Breast epithelium (tissue), 4 donors: ENCODE measurements at regions not wholly inside any gene's neighbourhood (a gene's known extent, or its start where the extent isn't known, plus 50 kb on each side); places are given as distances from the start of the nearest gene placed in this dataset.

Source experiments
- DNase-seq, 2 donors: peaks; one replicate each; pipeline ENCODE4 v3.0.0-alpha.2; 2019; ENCODE audit warnings: low spot score in 2 of 2
- H3K27ac ChIP-seq, 2 donors: fragments of 200-600 bp; sonication (generic) in 1 of 2; one replicate each; pipeline ENCODE4 v1.5.1; 2016 to 2019; ENCODE audit warnings: mild to moderate bottlenecking in 1 of 2
- H3K27me3 ChIP-seq, 2 donors: fragments of 200-600 bp; sonication (generic) in 1 of 2; one replicate each; pipeline versions ENCODE4 v1.5.1 to v1.6.0; 2017 to 2019; ENCODE audit warnings: control low read depth in 1 of 2, mild to moderate bottlenecking in 1 of 2
- H3K36me3 ChIP-seq: fragments of 200-600 bp; one replicate; pipeline ENCODE4 v1.5.1; 2019
- H3K4me1 ChIP-seq, 2 donors: fragments of 200-600 bp; sonication (generic); one replicate each; pipeline ENCODE4 v1.5.1; 2016 to 2019; ENCODE audit warnings: control low read depth in 1 of 2
- H3K4me3 ChIP-seq, 3 donors: fragments of 200-600 bp; sonication (generic); 1 replicate in 2 of 3; 2 replicates in 1 of 3; pipeline ENCODE4 v1.5.1; 2016 to 2019; ENCODE audit warnings: mild to moderate bottlenecking in 3 of 3, moderate library complexity in 2 of 3
- H3K9me3 ChIP-seq, 2 donors: fragments of 200-600 bp; sonication (generic) in 1 of 2; one replicate each; pipeline ENCODE4 v1.5.1; 2016 to 2019; ENCODE audit warnings: control low read depth in 1 of 2
- POLR2A ChIP-seq: fragments of 450-650 bp; IDR thresholded peaks from one replicate; pipeline ENCODE4 v1.6.1; 2016; ENCODE audit warnings: antibody characterized with exemption, mild to moderate bottlenecking, moderate library complexity
- POLR2AphosphoS5 ChIP-seq, 3 donors: sonication (generic); formaldehyde crosslinking; IDR thresholded peaks; one replicate each; pipeline ENCODE4 v1.6.1; 2017; ENCODE audit warnings: antibody characterized with exemption in 3 of 3
- intact Hi-C: fragments of 100-400 bp; cut with DNase I; formaldehyde crosslinking; loops from one replicate; pipeline ENCODE4 v1.15.1; 2023; ENCODE audit warnings: low total_unique reads
- TF ChIP-seq, protein P1 (sequence below), 3 donors: fragments of 450-650 bp; IDR thresholded peaks; one replicate each; pipeline ENCODE4 v1.5.1; 2016 to 2017; ENCODE audit warnings: antibody characterized with exemption in 3 of 3, mild to moderate bottlenecking in 3 of 3, moderate library complexity in 3 of 3

DNA sequence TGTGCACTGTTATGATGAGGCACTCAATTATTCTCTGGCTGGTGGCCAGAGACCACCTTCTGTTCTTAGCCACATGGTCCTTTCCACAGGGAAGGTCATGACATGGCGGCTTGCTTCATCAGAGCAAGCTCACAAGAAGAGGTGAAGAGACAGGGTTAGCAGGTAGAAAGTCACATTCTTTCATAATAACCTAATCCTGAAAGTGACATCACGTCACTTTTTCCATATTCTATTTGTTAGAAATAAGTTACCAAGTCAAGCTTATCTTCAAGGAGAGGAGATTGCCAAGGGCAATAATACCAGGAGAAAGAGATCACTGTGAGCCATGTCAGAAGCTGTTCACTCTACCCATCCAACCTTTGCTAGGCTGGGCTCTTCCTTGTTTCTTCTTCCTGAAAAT is 139.4 kb downstream of the OSR1 start:
- no peak for DNase-seq
- H3K9me3 ChIP-seq, result no peaks in the 10 kb centered on the region

DNA sequence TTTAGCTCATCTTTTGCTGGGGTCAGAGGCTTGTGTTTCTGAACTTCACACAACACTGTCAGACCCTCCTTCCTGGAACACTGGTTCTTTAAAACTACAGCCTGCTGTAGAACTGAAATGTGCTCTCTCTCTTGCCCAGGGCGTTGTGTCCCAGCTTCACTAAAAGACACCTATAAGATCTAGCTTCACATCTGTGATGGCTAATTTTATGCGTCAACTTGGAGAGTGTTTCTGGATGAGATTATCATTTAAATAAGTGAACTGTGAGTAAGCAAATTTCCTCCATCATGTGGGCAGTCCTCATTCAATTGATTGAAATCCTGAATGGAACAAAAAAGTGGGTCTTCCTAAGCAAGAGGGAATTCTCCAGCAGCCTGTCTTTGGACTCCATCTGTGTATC is 140.3 kb downstream of the OSR1 start:
- TF ChIP-seq POLR2AphosphoS5 (IDR thresholded peaks at IDR 0.05), result no peak
- no peak for TF ChIP-seq POLR2A
- TF ChIP-seq, protein P1, sequence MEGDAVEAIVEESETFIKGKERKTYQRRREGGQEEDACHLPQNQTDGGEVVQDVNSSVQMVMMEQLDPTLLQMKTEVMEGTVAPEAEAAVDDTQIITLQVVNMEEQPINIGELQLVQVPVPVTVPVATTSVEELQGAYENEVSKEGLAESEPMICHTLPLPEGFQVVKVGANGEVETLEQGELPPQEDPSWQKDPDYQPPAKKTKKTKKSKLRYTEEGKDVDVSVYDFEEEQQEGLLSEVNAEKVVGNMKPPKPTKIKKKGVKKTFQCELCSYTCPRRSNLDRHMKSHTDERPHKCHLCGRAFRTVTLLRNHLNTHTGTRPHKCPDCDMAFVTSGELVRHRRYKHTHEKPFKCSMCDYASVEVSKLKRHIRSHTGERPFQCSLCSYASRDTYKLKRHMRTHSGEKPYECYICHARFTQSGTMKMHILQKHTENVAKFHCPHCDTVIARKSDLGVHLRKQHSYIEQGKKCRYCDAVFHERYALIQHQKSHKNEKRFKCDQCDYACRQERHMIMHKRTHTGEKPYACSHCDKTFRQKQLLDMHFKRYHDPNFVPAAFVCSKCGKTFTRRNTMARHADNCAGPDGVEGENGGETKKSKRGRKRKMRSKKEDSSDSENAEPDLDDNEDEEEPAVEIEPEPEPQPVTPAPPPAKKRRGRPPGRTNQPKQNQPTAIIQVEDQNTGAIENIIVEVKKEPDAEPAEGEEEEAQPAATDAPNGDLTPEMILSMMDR (IDR thresholded peaks at IDR 0.05), result no peak
- H3K36me3 ChIP-seq, result no peaks in the 10 kb centered on the region
- no peaks in the 10 kb centered on the region for H3K4me1 ChIP-seq
- intact Hi-C loops, result no loop called here
- no peak overlapping the region for H3K27ac ChIP-seq
- DNase-seq, result no peak
- no peaks in the 10 kb centered on the region for H3K27me3 ChIP-seq
- no peak overlapping the region for H3K4me3 ChIP-seq
- H3K9me3 ChIP-seq, result no peaks in the 10 kb centered on the region

More for the DNA sequence above, 139.4 kb downstream of the OSR1 start:
- Histone ChIP-seq H3K36me3 (no peaks in the 10 kb centered on the region), H3K27me3 (no peaks in the 10 kb centered on the region), H3K4me3 (no peak overlapping the region), H3K27ac (no peak overlapping the region), H3K4me1 (no peaks in the 10 kb centered on the region)
- TF ChIP-seq, protein P1 (IDR thresholded peaks at IDR 0.05), result no peak
- no peak for TF ChIP-seq POLR2A
- TF ChIP-seq POLR2AphosphoS5 (IDR thresholded peaks at IDR 0.05), result no peak
- intact Hi-C loops, result no loop called here

DNA sequence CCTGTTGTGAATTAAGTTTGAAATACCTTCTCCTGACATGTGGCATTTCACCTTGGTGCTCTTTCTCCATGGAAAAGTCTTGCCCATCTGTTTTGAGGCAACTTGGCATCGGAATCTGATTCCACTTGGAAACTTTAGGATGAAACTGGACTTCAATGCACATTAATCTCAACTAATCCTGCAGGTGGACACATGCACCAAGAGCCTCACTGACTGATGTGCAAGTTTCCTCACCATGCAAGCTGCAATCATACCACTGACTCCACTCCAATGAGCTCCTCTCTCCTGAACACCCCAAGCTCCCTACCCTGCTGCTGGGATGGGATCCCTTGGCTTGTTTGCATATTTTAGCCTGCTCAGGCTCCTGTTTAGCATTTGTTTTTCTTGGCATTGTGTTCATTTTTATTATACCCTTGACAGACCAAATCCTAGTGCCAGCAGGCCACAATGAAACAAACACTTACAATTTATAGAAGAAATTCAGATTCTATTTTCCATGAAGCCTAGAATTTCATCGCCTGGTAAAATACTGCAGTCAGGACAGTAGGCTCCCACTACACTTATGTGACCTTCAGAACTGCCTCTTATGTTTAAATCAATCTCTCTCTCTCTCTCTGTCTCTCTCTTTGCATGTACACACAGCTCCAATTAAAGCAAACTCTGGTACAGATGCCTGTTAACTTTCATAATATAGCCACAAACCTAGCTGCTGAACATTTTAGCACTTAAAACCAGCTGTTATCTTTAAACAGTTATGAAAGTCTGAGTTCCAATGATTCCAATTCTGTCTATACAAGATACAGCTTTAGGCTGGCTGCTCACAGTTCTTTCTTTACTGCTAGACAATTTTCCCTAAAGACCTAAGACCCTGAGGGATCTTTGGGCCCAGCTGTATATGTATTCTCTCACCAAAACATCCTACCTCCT is 141.5 kb downstream of the OSR1 start:
- intact Hi-C loops, result no loop called here

DNA sequence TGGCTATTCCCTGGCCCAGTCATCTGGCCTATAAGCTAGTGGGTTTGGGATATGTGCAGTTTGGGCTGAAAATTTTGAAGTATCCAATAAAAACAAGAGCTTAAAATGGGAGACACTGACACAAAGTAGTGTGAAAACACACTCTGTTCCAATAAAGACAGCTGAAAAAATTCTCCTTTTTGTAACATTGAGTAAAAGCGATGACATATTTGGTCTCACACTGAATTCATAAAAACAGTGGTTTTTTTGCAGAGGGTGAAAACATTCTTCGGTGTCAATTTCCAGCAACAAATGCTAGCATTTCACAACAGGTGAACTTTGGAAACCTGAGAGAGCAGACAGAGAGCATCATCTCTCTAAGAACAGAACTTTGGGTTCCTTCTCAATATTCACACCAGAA is 142.2 kb downstream of the OSR1 start:
- H3K36me3 ChIP-seq, result no peaks in the 10 kb centered on the region
- no peak overlapping the region for H3K27ac ChIP-seq
- intact Hi-C loops, result no loop called here
- TF ChIP-seq, protein P1 (IDR thresholded peaks at IDR 0.05), result no peak
- no peak for TF ChIP-seq POLR2A
- no peak for TF ChIP-seq POLR2AphosphoS5 (IDR thresholded peaks at IDR 0.05)
- H3K9me3 ChIP-seq, result no peaks in the 10 kb centered on the region
- no peak for DNase-seq
- H3K4me1 ChIP-seq, result no peaks in the 10 kb centered on the region
- H3K27me3 ChIP-seq, result no peaks in the 10 kb centered on the region
- no peak overlapping the region for H3K4me3 ChIP-seq

More for the DNA sequence above, 141.5 kb downstream of the OSR1 start:
- Histone ChIP-seq H3K36me3 (no peaks in the 10 kb centered on the region), H3K4me1 (no peaks in the 10 kb centered on the region), H3K27me3 (no peaks in the 10 kb centered on the region), H3K4me3 (no peak overlapping the region), H3K9me3 (no peaks in the 10 kb centered on the region), H3K27ac (no peak overlapping the region)
- TF ChIP-seq POLR2A (no peak), POLR2AphosphoS5 (IDR thresholded peaks at IDR 0.05) (no peak)
- TF ChIP-seq, protein P1 (IDR thresholded peaks at IDR 0.05), result no peak
- no peak for DNase-seq

DNA sequence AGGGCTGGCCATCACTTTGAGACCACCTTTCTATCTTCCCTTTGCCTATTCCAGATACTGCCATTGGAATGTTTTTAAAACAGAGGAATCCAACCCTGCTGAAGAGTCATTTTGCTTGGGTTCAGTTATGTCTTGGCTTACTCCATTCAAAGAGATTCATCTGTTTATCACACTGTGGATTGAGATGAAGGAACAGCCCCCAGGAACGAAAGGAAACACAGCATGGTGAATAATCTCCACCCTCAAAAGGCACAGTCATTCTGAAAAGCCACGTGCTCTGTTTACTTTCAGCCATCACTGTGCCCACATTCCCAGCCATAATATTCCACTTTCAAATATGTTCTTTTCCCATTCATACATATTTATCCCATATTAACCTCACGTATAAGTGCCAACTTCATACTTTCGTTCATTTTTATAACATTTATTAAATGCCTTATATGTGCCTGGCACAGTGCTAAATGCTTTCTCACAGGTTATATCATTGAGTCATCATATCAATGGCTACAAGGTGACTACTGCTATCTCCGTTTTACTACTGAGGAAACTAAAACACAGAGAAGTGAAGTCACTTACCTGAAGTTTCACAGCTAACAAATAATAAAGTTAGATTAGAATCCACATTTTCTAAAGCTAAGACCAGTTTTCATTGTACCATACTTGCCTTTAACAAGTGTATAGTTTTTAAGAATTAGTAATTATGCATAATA is 143.6 kb downstream of the OSR1 start:
- DNase-seq, result no peak
- H3K4me1 ChIP-seq, result no peaks in the 10 kb centered on the region
- no peak overlapping the region for H3K27ac ChIP-seq
- H3K36me3 ChIP-seq, result no peaks in the 10 kb centered on the region
- H3K9me3 ChIP-seq, result no peaks in the 10 kb centered on the region
- no peak for TF ChIP-seq POLR2A
- TF ChIP-seq POLR2AphosphoS5 (IDR thresholded peaks at IDR 0.05), result no peak
- TF ChIP-seq, protein P1 (IDR thresholded peaks at IDR 0.05), result no peak
- no peak overlapping the region for H3K4me3 ChIP-seq
- intact Hi-C loops, result no loop called here
- no peaks in the 10 kb centered on the region for H3K27me3 ChIP-seq
